HG02943 (cell line): ENCODE measurements at regions not wholly inside any gene's neighbourhood (a gene's known extent, or its start where the extent isn't known, plus 50 kb on each side); places are given as distances from the start of the nearest gene placed in this dataset.
"Not testable (repeated sequence)": the region's sequence is repeated elsewhere in the genome, so short reads cannot be mapped to it uniquely, and the experiment has no call there.

ENCODE experiments used
- ATAC-seq: cut with Tn5 transposase; IDR thresholded peaks from one replicate; pipeline ENCODE4 v1.9.1; 2021; ENCODE audit warnings: mild to moderate bottlenecking, low read depth, moderate library complexity; ENCODE audit not compliant: unreplicated experiment

GRCh38 chr6:170151804-170152123 lies 139.1 kb downstream of the DLL1 start:
- no peak for ATAC-seq

DNA sequence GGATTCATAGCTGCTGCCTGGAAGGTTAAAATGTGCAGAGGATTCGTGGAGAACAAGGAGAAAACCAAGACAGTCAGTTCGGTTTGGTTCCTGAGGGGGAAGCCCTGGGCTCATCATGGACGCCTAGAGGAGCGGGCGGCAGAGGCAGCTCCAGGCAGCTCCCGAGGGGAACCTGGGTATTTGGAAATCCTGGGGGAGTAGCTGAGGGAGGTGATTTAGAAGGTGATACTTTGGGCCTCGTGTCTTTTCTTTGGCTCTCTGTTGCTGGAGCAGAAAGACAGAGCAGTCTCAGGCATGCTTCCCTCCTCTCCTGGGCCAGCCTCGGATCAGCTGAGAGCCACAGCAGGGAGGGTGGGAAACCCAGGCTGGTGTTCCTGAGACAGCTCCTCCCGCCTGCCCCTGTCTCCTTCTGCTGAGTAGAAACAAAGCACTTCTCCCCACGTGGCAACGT lies 139.5 kb downstream of the DLL1 start:
- no peak for ATAC-seq

DNA sequence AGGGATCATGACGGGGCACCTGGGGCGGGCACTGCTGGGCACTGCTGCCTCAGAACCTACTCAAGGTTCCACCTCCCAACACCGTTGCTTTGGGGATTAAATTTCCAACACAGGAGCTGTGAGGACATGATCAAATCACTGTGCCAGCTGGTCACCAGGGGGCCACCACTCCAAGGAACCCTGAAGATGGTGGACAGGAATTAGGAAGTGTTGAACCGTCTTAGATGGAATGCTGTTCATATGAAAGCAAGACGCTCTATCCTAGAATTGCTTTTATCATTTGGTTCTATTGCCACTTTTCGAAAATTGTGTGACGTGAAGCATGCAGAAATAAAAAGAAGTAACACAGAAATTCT lies 140.3 kb downstream of the DLL1 start:
- ATAC-seq, result no peak

GRCh38 chr6:170149681-170150589 lies 140.9 kb downstream of the DLL1 start:
- no peak for ATAC-seq

GRCh38 chr6:170148709-170149470 lies 142.0 kb downstream of the DLL1 start:
- no peak for ATAC-seq

DNA sequence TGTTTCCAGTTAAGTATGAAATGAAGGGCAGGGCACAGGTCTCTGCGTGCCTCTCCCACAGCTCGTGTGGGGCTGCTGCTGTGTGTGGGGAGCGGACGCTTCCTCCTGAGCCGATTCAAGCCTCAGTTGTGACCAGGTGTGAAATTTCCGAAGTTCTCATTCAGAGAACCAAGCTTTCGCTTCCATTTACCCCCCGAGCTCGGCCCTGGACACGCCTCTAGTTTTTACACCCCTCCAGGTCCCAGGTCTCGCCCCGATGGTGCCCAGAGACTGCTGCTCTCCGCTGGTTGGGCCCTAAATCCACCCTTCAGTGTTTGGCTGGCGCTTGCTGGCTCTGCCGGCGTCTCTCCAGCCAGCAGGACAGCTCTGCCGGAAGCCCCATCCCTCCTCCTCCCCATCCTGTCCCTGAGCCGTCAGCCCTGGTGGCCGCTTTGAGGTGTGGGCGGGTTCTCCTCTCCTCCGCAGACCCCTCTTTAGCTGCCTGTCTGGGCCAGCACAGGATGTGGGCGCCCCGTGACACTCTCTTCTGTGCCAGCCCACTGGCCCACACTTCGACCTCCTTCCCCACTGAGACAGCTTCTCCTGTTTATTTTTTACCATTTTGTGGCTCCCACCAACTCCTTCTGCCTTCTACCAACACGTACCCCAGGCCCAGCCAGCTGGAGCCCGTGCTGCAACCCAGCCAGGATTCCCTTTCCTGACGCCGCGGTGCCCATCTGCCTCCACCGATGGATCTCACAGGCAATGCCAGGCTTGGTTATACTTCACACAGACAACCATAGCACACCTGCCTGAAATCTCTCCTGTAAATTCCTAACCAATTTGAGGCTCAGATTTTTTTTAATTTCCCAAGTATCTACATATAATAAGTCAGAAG lies 142.8 kb downstream of the DLL1 start:
- ATAC-seq, result no peak

DNA sequence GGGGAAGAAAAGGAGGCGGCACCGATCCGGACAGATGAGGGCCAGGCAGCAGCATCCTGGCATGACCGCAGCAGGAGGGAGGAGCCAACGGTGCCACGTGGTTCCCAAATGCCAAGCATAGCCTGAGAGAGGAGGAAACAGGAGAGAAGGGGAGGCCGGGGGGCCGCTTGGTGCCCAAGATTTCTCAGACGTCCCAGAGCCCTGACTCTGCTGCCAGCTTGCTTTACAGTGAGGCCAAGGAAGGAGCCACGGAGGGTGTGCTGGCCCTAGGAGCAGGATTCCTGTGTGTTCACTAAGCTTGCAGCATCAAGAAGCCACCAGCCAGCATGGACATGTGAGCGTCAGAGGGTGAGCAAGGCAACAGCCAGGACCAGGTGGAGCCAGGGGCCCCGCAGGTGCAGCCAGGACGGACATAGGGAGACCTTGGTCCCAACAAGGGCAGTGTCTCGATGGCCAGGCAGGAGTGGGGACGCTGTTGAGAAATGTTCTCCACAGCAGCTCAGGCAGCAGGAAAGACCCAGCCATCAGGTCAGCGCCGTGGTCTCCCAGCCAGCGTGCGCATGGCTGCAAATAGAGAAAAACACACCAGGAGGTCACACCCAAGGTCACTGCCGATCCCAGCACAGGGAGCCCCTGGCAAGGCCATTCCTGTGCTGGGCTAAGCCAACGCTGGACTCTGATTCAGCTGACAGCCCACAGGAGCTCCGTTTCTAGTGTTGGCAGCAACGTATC lies 143.7 kb downstream of the DLL1 start:
- no peak for ATAC-seq

DNA sequence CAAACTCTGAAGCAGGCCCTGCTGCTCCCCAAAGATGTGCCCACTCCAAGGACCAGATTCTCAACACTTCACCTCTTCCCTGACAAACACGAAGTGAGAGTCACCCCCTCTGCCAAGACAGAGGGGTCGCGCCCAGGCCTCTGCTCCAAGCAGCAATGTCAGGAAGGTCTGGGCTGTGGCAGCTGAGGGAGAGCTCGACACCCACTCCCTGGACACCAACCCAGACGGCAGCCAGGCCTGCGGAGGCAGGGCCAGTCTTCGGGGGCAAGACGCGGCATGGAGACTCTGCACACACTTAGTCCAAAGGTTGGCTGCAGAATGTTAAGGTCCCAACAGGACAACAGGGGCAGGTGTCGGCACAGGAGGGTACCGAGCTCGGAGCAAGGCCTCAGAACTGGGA lies 144.2 kb downstream of the DLL1 start:
- ATAC-seq, result no peak

DNA sequence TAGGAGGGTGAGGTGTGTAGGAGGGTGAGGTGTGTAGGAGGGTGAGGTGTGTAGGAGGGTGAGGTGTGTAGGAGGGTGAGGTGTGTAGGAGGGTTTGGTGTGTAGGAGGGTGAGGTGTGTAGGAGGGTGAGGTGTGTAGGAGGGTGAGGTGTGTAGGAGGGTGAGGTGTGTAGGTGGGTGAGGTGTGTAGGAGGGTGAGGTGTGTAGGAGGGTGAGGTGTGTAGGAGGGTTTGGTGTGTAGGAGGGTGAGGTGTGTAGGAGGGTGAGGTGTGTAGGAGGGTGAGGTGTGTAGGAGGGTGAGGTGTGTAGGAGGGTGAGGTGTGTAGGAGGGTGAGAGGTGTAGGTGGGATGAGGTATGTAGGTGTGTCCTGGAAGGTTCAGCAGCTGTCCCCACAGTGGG lies 144.7 kb downstream of the DLL1 start:
- ATAC-seq, result not testable (repeated sequence)

DNA sequence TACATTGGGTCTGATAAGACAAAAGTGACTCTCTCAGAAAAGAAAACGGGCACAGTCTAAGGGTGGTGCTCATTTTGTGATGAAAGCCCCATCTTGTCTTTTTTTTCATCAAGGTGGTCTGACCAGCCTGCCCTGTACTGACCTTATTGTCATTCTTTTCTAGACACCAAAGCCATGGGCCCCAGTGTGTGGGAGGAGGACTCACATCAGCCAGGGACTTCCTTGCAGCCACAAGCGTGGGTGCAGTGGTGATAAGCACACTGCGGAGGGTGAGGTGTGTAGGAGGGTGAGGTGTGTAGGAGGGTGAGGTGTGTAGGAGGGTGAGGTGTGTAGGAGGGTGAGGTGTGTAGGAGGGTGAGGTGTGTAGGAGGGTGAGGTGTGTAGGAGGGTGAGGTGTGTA lies 145.2 kb downstream of the DLL1 start:
- not testable (repeated sequence) for ATAC-seq

DNA sequence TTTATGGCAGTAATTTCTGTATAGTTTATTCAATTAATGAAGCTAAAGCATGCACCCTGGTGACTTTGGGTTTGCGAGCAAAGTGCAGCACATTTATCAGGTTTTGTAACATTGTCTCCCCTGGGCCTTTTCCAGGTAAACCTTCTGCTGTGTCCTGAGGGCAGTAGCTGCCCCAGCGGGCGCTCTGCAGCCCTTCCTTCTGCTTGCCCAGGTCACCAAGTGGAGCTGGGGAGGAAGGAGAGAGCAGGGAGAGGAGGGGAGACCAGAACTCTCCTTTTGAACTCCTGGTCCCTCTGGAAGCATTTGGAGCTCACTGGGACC lies 145.6 kb downstream of the DLL1 start:
- ATAC-seq, result no peak

GRCh38 chr6:170144571-170145271 lies 146.2 kb downstream of the DLL1 start:
- ATAC-seq, result no peak

DNA sequence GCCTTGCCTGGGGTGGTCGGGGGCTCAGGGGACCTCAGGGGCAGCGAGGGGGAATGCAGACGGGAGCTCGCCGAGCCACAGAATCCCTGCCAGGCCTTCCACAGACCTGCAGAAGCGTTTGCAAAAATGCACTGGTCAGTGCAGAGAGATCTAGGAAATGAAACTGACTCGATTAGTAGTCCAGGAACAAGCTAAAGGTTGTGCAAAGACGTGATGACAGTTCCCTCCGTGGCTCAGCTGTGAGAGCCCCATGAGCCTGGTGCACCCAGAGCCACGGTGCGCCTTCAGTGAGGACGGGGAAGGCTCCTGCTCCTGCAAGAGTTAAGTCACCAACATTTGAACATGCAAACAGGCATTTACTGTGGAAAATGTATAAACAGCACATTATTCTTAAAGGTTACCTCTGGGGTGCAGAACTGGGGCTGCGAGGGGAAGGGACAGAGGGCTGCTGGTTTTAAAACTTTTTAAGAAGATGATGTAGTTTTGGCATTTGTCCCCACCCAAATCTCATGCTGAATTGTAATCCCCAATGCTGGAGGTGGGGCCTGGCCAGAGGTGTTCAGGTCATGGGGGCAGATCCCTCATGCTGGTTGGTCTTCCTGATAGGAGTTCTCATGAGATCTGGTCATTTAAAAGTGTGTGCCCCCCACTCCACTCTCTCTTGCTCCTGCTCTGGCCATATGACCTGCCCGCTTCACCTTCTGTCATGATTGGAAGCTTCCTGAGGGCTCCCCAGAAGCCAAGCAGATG lies 147.3 kb downstream of the DLL1 start:
- no peak for ATAC-seq

DNA sequence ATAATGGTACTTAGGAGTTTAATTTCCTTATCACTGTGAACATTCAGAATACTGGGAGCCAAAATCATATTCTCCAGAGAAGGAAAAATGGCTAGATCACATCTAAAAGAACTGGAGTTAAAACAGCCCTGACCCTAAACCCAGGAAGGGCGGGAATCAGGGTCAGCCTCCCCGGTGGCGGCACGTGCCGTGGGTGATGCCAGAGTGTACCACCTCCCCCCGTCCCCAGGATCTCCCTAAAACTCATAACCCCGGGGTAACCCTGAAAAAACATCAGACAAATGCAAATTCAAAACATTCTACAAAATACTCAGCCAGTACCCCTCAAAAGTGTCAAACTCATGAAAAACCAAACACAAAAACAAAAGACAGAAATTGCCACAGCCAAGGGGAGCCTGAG lies 148.3 kb downstream of the DLL1 start:
- no peak for ATAC-seq

GRCh38 chr6:170141061-170141460 lies 149.8 kb downstream of the DLL1 start:
- ATAC-seq, result not testable (repeated sequence)

DNA sequence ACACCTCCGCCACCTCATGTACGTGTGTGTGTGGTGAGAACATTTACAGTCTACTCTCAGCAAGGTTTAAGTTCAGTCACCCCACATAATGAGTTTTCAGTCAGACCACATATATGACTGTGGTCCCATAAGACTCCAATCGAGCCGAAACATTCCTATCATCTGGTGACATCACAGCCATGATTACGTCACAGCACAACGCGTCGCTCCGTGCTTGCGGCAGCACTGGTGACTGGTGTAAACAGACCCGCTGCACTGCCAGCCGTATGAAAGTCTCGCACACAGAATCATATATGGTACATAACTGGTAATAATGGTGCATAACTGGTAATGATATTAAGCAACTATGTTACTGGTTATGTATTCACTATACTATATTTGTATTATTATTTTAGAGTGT lies 150.7 kb downstream of the DLL1 start:
- no peak for ATAC-seq

DNA sequence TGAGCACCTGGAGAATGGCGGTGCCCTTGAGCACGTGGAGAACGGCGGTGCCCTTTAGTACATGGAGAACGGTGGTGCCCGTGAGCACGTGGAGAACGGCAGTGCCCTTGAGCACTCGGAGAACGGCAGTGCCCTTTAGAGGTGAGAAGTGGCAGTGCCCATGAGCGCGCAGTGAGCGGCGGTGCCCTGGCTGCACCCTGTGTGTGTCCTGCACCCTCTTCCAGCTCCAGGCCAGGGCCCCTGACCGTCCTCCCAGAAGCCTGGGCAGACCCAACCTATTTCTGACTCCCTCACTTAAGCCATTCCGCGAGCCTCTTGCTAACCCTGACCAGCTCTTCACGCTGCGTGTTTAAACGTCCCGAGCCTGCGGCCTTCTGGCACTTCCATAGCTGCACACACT lies 151.3 kb downstream of the DLL1 start:
- ATAC-seq, result no peak

DNA sequence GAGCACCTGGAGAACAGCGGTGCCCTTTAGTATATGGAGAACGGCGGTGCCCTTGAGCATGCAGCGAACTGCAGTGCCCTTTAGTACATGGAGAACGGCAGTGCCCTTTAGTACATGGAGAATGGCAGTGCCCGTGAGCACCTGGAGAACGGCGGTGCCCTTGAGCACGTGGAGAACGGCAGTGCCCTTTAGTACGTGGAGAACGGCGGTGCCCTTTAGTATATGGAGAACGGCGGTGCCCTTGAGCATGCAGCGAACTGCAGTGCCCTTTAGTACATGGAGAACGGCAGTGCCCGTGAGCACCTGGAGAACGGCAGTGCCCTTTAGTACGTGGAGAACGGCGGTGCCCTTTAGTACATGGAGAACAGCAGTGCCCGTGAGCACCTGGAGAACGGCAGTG lies 151.8 kb downstream of the DLL1 start:
- not testable (repeated sequence) for ATAC-seq
